ENCODE measurements at regions not wholly inside any gene's neighbourhood (a gene's known extent, or its start where the extent isn't known, plus 50 kb on each side); places are given as distances from the start of the nearest gene placed in this dataset.

DNA sequence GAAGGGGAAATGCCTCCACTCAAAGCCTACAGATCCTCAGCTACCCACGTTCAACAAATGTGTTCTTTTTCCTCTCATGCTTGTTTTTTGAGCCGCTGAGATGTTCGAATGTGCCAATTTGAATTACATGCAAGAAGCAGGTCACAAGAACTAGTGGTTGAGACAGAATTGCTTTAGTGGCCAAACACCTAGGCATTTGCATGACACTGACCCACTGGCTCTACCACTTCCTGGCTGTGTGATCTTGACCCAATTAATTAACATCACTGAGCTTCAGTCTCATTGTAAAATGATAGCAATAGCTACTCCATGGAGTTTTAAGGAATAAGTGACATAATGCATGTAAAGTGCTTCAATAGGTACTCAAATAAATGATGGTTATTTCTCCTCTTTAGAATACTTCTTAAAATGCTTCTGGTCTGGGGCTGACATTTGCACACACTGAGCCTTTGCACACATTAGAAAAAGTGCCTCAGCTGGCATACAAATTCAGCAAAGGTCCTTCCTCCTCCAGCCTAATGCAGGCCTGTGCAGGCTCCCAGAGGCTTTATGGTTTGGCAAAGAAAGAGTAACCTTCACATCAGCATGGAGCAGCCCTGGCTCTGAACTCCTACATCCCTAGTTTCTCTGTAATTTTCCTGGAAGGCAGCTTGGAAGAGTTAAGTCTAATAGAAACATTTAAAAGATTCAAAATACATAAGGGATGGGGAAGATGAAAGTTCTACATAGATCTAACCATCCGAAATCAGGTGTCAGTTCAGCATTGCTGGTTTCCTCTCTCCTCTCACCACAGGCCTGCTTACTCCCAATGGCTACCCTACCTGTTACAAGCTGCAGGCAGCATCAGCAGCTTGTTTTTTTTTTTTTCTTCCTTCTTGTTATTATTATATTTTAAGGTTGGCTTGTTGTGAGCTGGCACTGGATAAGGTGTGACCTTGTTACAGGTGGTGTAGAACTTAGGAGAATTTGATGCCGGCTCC is 107.4 kb downstream of the TBX19 start:
- no peak for DNase-seq (ENCODE audit: low read depth in 2 of 2)

DNA sequence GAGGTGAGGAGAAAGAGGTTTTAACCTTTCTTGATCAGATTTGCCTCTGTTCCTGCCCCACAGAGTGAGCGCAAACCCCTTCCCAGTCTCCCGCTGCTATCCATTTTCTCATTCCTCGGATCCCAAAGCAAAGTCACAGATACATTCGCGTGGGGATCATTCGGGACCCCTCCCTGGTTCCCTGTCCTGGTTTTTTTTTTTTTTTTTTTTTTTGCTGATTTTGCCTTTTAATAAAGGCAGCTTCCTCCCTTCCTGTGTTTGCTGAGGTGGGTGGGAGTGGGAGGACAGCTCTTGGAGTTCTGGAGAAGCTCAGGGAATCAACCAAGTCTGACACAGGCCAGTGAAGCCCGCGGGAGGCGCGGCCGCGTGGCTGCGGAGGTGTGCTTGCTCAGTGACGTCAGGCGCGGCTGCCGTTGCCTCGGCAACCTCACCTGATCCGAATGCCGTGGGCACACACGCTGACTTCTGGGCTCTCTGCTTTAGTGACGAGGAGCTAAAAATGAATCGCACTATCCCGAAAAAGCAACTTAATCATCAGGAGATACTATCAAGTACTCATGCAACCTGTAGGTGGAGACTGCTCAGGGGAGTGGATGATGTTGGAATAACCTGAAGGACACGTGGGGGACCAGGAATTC is 106.4 kb downstream of the TBX19 start:
- DNase-seq (ENCODE audit: low read depth in 2 of 2): no peak

- no peak for DNase-seq (ENCODE audit: low read depth in 2 of 2)
Measured at GRCh38 chr1:168386492-168386891, 105.8 kb downstream of the TBX19 start.

- DNase-seq (ENCODE audit: low read depth in 2 of 2): no peak
Measured at GRCh38 chr1:168381850-168382249, 101.2 kb downstream of the TBX19 start.

DNA sequence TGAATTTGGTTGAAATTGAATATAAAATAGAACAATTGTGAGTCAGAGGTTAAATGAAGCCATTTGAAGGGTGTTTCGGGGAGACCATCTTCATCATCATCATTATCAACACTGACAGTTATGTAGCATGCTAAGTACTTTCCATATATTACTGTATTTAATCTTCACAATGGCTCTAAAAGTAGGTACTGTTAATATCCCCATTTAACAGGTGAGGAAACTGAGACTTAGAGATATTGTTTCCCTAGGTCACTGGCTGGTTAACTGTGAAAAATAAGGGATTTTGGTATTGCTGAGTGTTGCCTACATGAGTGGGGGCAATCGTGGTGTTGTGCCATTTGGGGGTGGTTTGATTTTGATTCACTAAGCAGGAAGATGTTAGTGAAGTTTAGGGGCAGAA is 100.3 kb downstream of the TBX19 start:
- DNase-seq (ENCODE audit: low read depth in 2 of 2): no peak

- no peak for DNase-seq (ENCODE audit: low read depth in 2 of 2)
Measured at GRCh38 chr1:168379104-168379860, 98.6 kb downstream of the TBX19 start.

GRCh38 chr1:168375566-168376300 is 95.1 kb downstream of the TBX19 start:
- DNase-seq (ENCODE audit: low read depth in 2 of 2): no peak

DNA sequence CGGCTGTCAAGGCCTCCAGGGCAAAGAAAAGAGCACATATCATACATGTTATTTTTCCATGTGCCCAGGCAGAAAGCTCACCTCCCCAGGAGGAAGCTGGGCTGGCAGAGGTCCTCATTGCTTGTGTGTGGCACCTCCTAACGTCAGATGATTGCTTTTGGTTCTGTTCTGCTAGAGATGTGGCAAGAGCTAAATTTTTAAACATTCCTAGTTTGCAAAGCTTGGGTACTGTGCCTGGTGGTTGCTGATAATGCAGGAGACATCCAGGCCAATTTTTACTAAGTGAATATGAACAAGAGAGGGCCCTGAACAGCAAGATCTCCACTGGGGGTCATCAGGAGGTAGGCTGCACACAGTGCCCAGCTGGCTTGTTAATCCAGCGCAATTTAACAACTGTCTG is 93.9 kb downstream of the TBX19 start:
- no peak for DNase-seq (ENCODE audit: low read depth in 2 of 2)

GRCh38 chr1:168373869-168374268 is 93.2 kb downstream of the TBX19 start:
- no peak for DNase-seq (ENCODE audit: low read depth in 2 of 2)

GRCh38 chr1:168372861-168373371 is 92.2 kb downstream of the TBX19 start:
- no peak for DNase-seq (ENCODE audit: low read depth in 2 of 2)

DNA sequence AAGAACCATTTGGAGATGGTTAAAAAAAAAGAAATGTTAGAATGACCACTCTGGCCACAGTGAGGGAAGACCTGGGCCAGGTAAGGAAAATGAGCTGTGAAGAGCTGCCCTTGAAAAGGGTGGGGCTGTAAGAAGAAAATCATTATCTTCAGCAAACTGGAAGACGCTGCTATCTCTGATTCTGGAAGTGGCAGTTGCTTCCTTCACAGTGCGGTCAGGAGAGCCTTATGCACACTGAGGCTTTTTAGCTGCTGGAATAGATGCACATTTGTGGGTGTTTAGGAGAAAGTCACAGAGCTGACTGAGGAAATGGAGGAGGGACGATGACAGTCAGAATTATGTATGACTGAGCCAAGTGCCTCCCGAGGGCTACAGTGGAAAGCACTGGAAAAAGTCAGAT is 91.6 kb downstream of the TBX19 start:
- no peak for DNase-seq (ENCODE audit: low read depth in 2 of 2)

GRCh38 chr1:168371477-168371876 is 90.8 kb downstream of the TBX19 start:
- no peak for DNase-seq (ENCODE audit: low read depth in 2 of 2)

DNA sequence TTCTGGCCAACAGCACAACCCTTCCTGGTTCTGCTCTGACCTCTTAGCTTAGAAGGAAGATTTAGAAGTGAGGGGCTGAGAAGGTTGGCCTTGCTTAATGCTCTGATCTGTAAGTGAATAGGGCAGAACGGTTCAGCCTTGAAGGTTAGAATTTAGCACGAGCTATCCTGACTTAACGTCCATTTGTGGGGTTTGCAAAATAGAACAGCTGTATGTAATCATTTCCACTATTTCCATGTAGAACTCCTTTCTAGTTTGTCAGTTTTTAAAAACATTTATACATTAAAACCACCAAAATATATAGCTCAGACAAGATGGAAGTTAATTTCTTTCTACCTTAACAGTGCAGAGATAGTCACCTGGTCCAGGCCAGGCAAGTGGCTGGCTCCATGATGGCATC is 89.9 kb downstream of the TBX19 start:
- DNase-seq (ENCODE audit: low read depth in 2 of 2): no peak

DNA sequence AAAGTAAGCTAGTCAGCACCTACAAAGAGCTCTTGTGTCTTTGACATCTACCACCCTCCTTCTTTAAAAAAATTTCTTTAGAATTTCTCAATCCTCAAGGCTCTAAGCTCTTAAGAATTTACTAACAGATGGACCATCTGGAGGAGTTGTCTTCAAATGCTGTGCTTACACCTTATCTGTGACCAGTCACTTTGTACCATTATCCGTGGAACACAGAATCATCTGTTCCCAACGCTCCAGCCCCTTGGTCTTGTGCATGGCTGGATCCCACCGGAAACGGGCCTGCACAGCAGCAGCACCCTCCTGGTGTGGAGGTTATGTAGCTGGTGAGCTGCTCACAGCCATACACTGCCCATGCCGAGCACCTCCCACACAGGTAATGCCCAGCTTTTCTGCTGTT is 89.0 kb downstream of the TBX19 start:
- DNase-seq (ENCODE audit: low read depth in 2 of 2): no peak

DNA sequence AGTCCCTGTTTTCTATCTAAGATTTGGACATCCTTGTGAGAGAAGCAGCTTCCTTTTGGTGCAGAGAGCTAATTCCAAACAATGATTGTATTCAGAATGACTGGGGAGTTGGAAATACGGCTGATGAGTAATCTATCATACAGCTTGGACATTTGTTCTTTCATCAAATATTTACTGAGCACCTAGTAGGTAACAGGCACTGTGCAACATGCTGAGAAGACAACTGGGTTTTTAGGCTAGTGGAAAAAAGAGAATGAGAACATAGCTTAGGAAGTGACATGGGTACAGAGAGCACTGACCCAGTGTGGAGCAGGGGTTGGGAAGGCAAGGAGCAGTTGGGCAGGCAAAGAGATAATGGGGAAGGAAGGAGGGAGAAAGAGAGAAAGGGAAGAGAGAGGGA is 87.5 kb downstream of the TBX19 start:
- DNase-seq (ENCODE audit: low read depth in 2 of 2): no peak

GRCh38 chr1:168365719-168366479 is 85.2 kb downstream of the TBX19 start:
- DNase-seq (ENCODE audit: low read depth in 2 of 2): peak in 1 of 2 donors; percentile 21

Data from lung microvascular endothelial cell (primary cell).